ENCODE measurements at regions not wholly inside any gene's neighbourhood (a gene's known extent, or its start where the extent isn't known, plus 50 kb on each side); places are given as distances from the start of the nearest gene placed in this dataset.

- DNase-seq (ENCODE audit: low read depth, low spot score) = no peak
- Histone ChIP-seq H3K36me3 (ENCODE audit: control insufficient read depth in 1 of 2, insufficient read depth in 2 of 2, low read length in 2 of 2) (no peaks in the 10 kb centered on the region), H3K4me2 (ENCODE audit: low read length) (peak overlapping the region; percentile 7; the same call in 1 of the 2 replicates), H4K20me1 (ENCODE audit: insufficient read depth) (no peaks in the 10 kb centered on the region), H3K4me1 (ENCODE audit: control insufficient read depth in 1 of 2, insufficient read depth in 2 of 2, low read length in 2 of 2) (peaks cover 16 to 30% of the 10 kb centered on the region in 2 experiments), H3K27ac (ENCODE audit: low read depth, low read length) (no peak overlapping the region), H3K79me2 (ENCODE audit: insufficient read depth, low read length) (no peaks in the 10 kb centered on the region), H3K4me3 (replicated peaks in 1 of 2; ENCODE audit: low read depth in 1 of 2, low read length in 2 of 2) (no peak overlapping the region), H3K27me3 (ENCODE audit: insufficient read depth, low read length) (peaks cover 5% of the 10 kb centered on the region; the same call in 1 of the 2 replicates), H3K9me3 (ENCODE audit: control insufficient read depth in 1 of 2, insufficient read depth in 1 of 2, low read depth in 1 of 2, low read length in 2 of 2) (no peaks in the 10 kb centered on the region), H2AFZ (ENCODE audit: low read depth, low read length, poor library complexity, severe bottlenecking) (no peak overlapping the region), H3K9ac (ENCODE audit: low read length) (no peak overlapping the region), H3K9me2 (ENCODE audit: insufficient read depth) (no peaks in the 10 kb centered on the region)
- no peak for TF ChIP-seq EZH2phosphoT487 (IDR thresholded peaks at IDR 0.05; ENCODE audit: borderline replicate concordance)
- no peak for ATAC-seq
- intact Hi-C loops (cut with micrococcal nuclease) = no loop called here
- RAD21 ChIA-PET (ENCODE audit: low non-redundant PET in 1 of 2, low total read pairs in 2 of 2, uncharacterized antibody in 2 of 2, unreplicated experiment in 2 of 2) = no interaction called here
- CTCF ChIA-PET = interaction anchor here (1.2 kb wide), 1 partner anchor 23 kb away, joined by 3 read pairs; no protein-coding TSS in a partner anchor
- no TSS peak for BruUV-seq (replicated peaks)
- POLR2A ChIA-PET = no interaction called here
Measured at GRCh38 chr18:11496526-11497172, 112.7 kb upstream of the SLC35G4 start.

- RAD21 ChIA-PET (ENCODE audit: low non-redundant PET in 1 of 2, low total read pairs in 2 of 2, uncharacterized antibody in 2 of 2, unreplicated experiment in 2 of 2) = no interaction called here
- TF ChIP-seq EGR1 (IDR thresholded peaks at IDR 0.05; ENCODE audit: low read depth) (no peak), POLR2A (IDR thresholded peaks at IDR 0.05; ENCODE audit: borderline replicate concordance, extremely low read depth, insufficient read depth, insufficient read length) (no peak), POLR2AphosphoS5 (IDR thresholded peaks at IDR 0.05; ENCODE audit: low read depth, low read length) (no peak), ZNF274 (IDR thresholded peaks at IDR 0.05; ENCODE audit: low read depth, low read length) (no peak), JUND (IDR thresholded peaks at IDR 0.05) (no peak), ELF1 (IDR thresholded peaks at IDR 0.05; ENCODE audit: borderline replicate concordance, low read depth) (no peak), RAD21 (IDR thresholded peaks at IDR 0.05; ENCODE audit: low read depth) (no peak), TCF7L2 (IDR thresholded peaks at IDR 0.05; ENCODE audit: borderline replicate concordance, extremely low read depth, insufficient read depth, insufficient read length) (no peak), CBX3 (IDR thresholded peaks at IDR 0.05; ENCODE audit: low read depth) (no peak), EZH2phosphoT487 (IDR thresholded peaks at IDR 0.05; ENCODE audit: borderline replicate concordance) (no peak)
- TF ChIP-seq, protein P1, sequence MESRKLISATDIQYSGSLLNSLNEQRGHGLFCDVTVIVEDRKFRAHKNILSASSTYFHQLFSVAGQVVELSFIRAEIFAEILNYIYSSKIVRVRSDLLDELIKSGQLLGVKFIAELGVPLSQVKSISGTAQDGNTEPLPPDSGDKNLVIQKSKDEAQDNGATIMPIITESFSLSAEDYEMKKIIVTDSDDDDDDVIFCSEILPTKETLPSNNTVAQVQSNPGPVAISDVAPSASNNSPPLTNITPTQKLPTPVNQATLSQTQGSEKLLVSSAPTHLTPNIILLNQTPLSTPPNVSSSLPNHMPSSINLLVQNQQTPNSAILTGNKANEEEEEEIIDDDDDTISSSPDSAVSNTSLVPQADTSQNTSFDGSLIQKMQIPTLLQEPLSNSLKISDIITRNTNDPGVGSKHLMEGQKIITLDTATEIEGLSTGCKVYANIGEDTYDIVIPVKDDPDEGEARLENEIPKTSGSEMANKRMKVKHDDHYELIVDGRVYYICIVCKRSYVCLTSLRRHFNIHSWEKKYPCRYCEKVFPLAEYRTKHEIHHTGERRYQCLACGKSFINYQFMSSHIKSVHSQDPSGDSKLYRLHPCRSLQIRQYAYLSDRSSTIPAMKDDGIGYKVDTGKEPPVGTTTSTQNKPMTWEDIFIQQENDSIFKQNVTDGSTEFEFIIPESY (IDR thresholded peaks at IDR 0.05; ENCODE audit: extremely low read depth, insufficient replicate concordance, low read length) = no peak
- TF ChIP-seq, protein P2, sequence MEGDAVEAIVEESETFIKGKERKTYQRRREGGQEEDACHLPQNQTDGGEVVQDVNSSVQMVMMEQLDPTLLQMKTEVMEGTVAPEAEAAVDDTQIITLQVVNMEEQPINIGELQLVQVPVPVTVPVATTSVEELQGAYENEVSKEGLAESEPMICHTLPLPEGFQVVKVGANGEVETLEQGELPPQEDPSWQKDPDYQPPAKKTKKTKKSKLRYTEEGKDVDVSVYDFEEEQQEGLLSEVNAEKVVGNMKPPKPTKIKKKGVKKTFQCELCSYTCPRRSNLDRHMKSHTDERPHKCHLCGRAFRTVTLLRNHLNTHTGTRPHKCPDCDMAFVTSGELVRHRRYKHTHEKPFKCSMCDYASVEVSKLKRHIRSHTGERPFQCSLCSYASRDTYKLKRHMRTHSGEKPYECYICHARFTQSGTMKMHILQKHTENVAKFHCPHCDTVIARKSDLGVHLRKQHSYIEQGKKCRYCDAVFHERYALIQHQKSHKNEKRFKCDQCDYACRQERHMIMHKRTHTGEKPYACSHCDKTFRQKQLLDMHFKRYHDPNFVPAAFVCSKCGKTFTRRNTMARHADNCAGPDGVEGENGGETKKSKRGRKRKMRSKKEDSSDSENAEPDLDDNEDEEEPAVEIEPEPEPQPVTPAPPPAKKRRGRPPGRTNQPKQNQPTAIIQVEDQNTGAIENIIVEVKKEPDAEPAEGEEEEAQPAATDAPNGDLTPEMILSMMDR (IDR thresholded peaks at IDR 0.05 in 2 of 3, conservative IDR thresholded peaks at IDR 0.05 in 1 of 3; ENCODE audit: borderline replicate concordance in 1 of 3, insufficient read depth in 1 of 3, low read depth in 2 of 3, low read length in 2 of 3) = no peak
Measured at GRCh38 chr18:11495441-11495840, 114.0 kb upstream of the SLC35G4 start.

More at GRCh38 chr18:11495441-11495840, 114.0 kb upstream of the SLC35G4 start:
- Histone ChIP-seq H3K4me3 (replicated peaks in 1 of 2; ENCODE audit: low read depth in 1 of 2, low read length in 2 of 2) (no peak overlapping the region), H3K27me3 (ENCODE audit: insufficient read depth, low read length) (no peaks in the 10 kb centered on the region; the same call in 1 of the 2 replicates), H2AFZ (ENCODE audit: low read depth, low read length, poor library complexity, severe bottlenecking) (no peak overlapping the region), H3K36me3 (ENCODE audit: control insufficient read depth in 1 of 2, insufficient read depth in 2 of 2, low read length in 2 of 2) (no peaks in the 10 kb centered on the region), H3K9me3 (ENCODE audit: control insufficient read depth in 1 of 2, insufficient read depth in 1 of 2, low read depth in 1 of 2, low read length in 2 of 2) (no peaks in the 10 kb centered on the region), H3K9ac (ENCODE audit: low read length) (no peak overlapping the region), H3K9me2 (ENCODE audit: insufficient read depth) (no peaks in the 10 kb centered on the region), H3K4me2 (ENCODE audit: low read length) (no peak overlapping the region), H3K4me1 (ENCODE audit: control insufficient read depth in 1 of 2, insufficient read depth in 2 of 2, low read length in 2 of 2) (peaks cover 8 to 19% of the 10 kb centered on the region in 2 experiments), H4K20me1 (ENCODE audit: insufficient read depth) (no peaks in the 10 kb centered on the region), H3K27ac (ENCODE audit: low read depth, low read length) (no peak overlapping the region), H3K79me2 (ENCODE audit: insufficient read depth, low read length) (no peaks in the 10 kb centered on the region)
- BruUV-seq (replicated peaks) = no TSS peak
- intact Hi-C loops (cut with micrococcal nuclease) = no loop called here
- ChIA-PET POLR2A (no interaction called here), CTCF (no interaction called here)
- DNase-seq (ENCODE audit: low read depth, low spot score) (no peak), ATAC-seq (no peak)

All from HCT116 (cell line).